ENCODE measurements at regions not wholly inside any gene's neighbourhood (a gene's known extent, or its start where the extent isn't known, plus 50 kb on each side); places are given as distances from the start of the nearest gene placed in this dataset.

DNA sequence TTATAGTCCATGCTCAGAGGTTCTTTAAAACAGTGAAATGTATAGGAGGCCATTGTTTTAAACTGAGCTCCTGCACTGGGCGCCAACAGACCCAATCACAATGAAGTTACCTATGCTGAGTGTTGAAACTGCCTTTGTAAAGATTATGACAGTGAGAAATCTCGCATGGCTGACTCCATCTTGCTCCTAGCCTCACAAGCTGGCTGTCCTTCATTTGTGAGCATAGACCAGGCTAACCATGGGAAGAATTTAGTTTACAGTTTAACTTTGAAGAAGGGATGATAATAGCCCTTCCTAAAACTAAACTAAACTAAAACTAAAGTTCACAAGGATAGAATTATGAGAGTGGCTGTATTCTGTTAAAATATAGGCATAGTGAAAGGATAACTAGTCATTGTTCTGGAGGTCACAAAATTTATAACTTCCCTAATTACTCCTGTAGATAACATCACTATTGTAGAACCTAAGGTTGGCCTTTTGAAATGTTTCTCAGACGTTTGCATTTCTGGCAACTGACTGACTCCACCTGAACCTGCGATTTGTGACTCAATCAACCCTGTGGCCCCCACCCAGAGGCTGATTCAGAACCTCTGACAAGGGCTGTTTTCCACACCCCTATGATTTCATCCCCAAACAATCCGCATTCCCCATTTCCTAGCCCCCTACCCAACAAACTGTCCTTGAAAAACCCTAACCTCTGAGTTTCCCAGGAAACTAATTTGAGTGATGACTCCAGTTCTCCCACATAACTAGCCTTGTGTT lies 59.1 kb downstream of the HMHB1 start:
- no peak overlapping the region for H3K27ac ChIP-seq (ENCODE audit: extremely low read length, insufficient read depth, low read length)
- no peaks in the 10 kb centered on the region for H3K9me3 ChIP-seq (ENCODE audit: low read length)
- H3K36me3 ChIP-seq (replicated peaks in 1 of 2; ENCODE audit: control insufficient read depth in 1 of 2, insufficient read depth in 2 of 2, low read length in 2 of 2): no peaks in the 10 kb centered on the region
- H4K20me1 ChIP-seq (ENCODE audit: insufficient read depth, low read length): no peaks in the 10 kb centered on the region
- ATAC-seq (no peak), DNase-seq (ENCODE audit: low spot score) (no peak), FAIRE-seq (no peak)
- no peak for TF ChIP-seq RBAK (CRISPR knock-in tag; IDR thresholded peaks at IDR 0.05)
- TF ChIP-seq ZFP62 (CRISPR knock-in tag; IDR thresholded peaks at IDR 0.05): no peak
- TF ChIP-seq, protein P1, sequence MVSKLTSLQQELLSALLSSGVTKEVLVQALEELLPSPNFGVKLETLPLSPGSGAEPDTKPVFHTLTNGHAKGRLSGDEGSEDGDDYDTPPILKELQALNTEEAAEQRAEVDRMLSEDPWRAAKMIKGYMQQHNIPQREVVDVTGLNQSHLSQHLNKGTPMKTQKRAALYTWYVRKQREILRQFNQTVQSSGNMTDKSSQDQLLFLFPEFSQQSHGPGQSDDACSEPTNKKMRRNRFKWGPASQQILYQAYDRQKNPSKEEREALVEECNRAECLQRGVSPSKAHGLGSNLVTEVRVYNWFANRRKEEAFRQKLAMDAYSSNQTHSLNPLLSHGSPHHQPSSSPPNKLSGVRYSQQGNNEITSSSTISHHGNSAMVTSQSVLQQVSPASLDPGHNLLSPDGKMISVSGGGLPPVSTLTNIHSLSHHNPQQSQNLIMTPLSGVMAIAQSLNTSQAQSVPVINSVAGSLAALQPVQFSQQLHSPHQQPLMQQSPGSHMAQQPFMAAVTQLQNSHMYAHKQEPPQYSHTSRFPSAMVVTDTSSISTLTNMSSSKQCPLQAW (CRISPR knock-in tag; IDR thresholded peaks at IDR 0.05): no peak
- TF ChIP-seq GABPB1 (CRISPR knock-in tag; IDR thresholded peaks at IDR 0.05): no peak
- no peak for TF ChIP-seq ATF7-NPFF (CRISPR knock-in tag; IDR thresholded peaks at IDR 0.05; ENCODE audit: low read depth)
- TF ChIP-seq, protein P2, sequence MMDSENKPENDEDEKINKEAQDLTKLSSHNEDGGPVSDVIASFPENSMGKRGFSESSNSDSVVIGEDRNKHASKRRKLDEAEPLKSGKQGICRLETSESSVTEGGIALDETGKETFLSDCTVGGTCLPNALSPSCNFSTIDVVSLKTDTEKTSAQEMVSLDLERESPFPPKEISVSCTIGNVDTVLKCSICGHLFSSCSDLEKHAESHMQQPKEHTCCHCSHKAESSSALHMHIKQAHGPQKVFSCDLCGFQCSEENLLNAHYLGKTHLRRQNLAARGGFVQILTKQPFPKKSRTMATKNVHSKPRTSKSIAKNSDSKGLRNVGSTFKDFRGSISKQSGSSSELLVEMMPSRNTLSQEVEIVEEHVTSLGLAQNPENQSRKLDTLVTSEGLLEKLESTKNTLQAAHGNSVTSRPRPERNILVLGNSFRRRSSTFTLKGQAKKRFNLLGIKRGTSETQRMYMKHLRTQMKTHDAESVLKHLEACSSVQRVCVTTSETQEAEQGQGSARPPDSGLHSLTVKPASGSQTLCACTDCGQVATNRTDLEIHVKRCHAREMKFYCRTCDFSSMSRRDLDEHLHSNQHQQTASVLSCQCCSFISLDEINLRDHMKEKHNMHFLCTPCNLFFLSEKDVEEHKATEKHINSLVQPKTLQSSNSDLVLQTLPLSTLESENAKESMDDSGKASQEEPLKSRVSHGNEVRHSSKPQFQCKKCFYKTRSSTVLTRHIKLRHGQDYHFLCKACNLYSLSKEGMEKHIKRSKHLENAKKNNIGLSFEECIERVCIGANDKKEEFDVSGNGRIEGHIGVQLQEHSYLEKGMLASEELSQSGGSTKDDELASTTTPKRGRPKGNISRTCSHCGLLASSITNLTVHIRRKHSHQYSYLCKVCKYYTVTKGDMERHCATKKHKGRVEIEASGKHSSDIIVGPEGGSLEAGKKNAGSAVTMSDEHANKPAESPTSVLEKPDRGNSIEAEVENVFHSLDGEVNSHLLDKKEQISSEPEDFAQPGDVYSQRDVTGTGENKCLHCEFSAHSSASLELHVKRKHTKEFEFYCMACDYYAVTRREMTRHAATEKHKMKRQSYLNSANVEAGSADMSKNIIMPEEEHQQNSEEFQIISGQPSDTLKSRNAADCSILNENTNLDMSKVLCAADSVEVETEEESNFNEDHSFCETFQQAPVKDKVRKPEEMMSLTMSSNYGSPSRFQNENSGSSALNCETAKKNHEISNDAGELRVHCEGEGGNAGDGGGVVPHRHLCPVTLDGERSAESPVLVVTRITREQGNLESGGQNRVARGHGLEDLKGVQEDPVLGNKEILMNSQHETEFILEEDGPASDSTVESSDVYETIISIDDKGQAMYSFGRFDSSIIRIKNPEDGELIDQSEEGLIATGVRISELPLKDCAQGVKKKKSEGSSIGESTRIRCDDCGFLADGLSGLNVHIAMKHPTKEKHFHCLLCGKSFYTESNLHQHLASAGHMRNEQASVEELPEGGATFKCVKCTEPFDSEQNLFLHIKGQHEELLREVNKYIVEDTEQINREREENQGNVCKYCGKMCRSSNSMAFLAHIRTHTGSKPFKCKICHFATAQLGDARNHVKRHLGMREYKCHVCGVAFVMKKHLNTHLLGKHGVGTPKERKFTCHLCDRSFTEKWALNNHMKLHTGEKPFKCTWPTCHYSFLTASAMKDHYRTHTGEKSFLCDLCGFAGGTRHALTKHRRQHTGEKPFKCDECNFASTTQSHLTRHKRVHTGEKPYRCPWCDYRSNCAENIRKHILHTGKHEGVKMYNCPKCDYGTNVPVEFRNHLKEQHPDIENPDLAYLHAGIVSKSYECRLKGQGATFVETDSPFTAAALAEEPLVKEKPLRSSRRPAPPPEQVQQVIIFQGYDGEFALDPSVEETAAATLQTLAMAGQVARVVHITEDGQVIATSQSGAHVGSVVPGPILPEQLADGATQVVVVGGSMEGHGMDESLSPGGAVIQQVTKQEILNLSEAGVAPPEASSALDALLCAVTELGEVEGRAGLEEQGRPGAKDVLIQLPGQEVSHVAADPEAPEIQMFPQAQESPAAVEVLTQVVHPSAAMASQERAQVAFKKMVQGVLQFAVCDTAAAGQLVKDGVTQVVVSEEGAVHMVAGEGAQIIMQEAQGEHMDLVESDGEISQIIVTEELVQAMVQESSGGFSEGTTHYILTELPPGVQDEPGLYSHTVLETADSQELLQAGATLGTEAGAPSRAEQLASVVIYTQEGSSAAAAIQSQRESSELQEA (CRISPR knock-in tag; IDR thresholded peaks at IDR 0.05; ENCODE audit: not compliant biosample characterization): no peak
- TF ChIP-seq, protein P3, sequence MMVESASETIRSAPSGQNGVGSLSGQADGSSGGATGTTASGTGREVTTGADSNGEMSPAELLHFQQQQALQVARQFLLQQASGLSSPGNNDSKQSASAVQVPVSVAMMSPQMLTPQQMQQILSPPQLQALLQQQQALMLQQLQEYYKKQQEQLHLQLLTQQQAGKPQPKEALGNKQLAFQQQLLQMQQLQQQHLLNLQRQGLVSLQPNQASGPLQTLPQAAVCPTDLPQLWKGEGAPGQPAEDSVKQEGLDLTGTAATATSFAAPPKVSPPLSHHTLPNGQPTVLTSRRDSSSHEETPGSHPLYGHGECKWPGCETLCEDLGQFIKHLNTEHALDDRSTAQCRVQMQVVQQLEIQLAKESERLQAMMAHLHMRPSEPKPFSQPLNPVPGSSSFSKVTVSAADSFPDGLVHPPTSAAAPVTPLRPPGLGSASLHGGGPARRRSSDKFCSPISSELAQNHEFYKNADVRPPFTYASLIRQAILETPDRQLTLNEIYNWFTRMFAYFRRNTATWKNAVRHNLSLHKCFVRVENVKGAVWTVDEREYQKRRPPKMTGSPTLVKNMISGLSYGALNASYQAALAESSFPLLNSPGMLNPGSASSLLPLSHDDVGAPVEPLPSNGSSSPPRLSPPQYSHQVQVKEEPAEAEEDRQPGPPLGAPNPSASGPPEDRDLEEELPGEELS (CRISPR knock-in tag; IDR thresholded peaks at IDR 0.05): no peak
- no peak for TF ChIP-seq SOX5 (CRISPR knock-in tag; IDR thresholded peaks at IDR 0.05; ENCODE audit: borderline replicate concordance)
- TF ChIP-seq NCOA1 (CRISPR knock-in tag; IDR thresholded peaks at IDR 0.05): no peak
- no peak for TF ChIP-seq STAG1 (CRISPR knock-in tag; IDR thresholded peaks at IDR 0.05)
- no peak for TF ChIP-seq ZNF282 (IDR thresholded peaks at IDR 0.05; ENCODE audit: partially characterized antibody)
- TF ChIP-seq BCL6 (CRISPR knock-in tag; IDR thresholded peaks at IDR 0.05): no peak
- no peak for TF ChIP-seq ONECUT2 (CRISPR knock-in tag; IDR thresholded peaks at IDR 0.05)
- CTCF ChIA-PET (ENCODE audit: low intra/inter-chr PET ratio, low total read pairs): no interaction called here
- H3K9ac ChIP-seq (ENCODE audit: insufficient read depth, low read depth, low read length): no peak overlapping the region
- WGBS (ENCODE audit: low lambda C conversion rate): 2% methylated on average over 5 of the region's 5 CpGs
- BruUV-seq (replicated peaks): no TSS peak
- no peak overlapping the region for H3K4me2 ChIP-seq (ENCODE audit: low read depth, low read length)
- POLR2A ChIA-PET: no interaction called here
- H3K4me3 ChIP-seq (replicated peaks in 1 of 3; ENCODE audit: insufficient read depth in 1 of 3, low read depth in 2 of 3, low read length in 3 of 3): no peak overlapping the region
- H2AFZ ChIP-seq (ENCODE audit: low read length): no peak overlapping the region
- intact Hi-C loops (cut with micrococcal nuclease; ENCODE audit: unreplicated experiment) (no loop called here), in situ Hi-C loops (cut with HindIII; ENCODE audit: extremely low pct_ligation_motif_present, low pct_unique_long_range_greater_than_20kb) (no loop called here)
- no peaks in the 10 kb centered on the region for H3K27me3 ChIP-seq (ENCODE audit: control insufficient read depth in 1 of 2, insufficient read depth in 2 of 2, low read length in 2 of 2)
- H3K4me1 ChIP-seq (ENCODE audit: insufficient read depth, low read length): no peaks in the 10 kb centered on the region
- H3K79me2 ChIP-seq (ENCODE audit: insufficient read depth, low read length): no peaks in the 10 kb centered on the region

Measured in HepG2 (cell line).